Gastroesophageal sphincter (tissue), 3 donors: ENCODE measurements at regions not wholly inside any gene's neighbourhood (a gene's known extent, or its start where the extent isn't known, plus 50 kb on each side); places are given as distances from the start of the nearest gene placed in this dataset.

Experiments used
- POLR2AphosphoS5 ChIP-seq: sonication (generic); formaldehyde crosslinking; IDR thresholded peaks from one replicate; pipeline ENCODE4 v1.6.1; 2017; ENCODE audit warnings: antibody characterized with exemption
- TF ChIP-seq, protein P1 (sequence below), 4 experiments: fragments of 200-600 bp in 2 of 4; fragments of 450-650 bp in 2 of 4; sonication (generic) in 1 of 4; IDR thresholded peaks; one replicate each; pipeline ENCODE4 v1.5.1; 2017 to 2019; ENCODE audit warnings: antibody characterized with exemption in 4 of 4, mild to moderate bottlenecking in 2 of 4, moderate library complexity in 2 of 4

DNA sequence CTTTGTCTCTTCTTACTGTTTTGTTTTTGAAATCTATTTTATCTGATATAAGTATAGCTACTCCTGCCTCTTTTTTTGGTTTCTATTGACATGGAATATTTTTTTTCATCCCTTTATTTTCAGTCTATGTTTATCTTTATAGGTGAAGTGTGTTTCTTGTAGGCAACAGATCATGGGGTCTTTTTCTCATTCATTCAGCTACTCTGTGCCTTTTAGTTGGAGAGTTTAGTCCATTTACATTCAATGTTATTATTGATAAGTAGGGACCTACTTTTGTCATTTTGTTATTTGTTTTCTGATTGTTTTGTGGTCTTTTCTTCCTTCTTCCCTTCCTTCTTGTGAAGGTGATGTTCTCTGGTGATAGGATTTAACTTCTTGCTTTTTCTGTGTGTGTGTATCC, 60.0 kb upstream of the STK39 start:
- TF ChIP-seq POLR2AphosphoS5, result no peak
- TF ChIP-seq, protein P1, sequence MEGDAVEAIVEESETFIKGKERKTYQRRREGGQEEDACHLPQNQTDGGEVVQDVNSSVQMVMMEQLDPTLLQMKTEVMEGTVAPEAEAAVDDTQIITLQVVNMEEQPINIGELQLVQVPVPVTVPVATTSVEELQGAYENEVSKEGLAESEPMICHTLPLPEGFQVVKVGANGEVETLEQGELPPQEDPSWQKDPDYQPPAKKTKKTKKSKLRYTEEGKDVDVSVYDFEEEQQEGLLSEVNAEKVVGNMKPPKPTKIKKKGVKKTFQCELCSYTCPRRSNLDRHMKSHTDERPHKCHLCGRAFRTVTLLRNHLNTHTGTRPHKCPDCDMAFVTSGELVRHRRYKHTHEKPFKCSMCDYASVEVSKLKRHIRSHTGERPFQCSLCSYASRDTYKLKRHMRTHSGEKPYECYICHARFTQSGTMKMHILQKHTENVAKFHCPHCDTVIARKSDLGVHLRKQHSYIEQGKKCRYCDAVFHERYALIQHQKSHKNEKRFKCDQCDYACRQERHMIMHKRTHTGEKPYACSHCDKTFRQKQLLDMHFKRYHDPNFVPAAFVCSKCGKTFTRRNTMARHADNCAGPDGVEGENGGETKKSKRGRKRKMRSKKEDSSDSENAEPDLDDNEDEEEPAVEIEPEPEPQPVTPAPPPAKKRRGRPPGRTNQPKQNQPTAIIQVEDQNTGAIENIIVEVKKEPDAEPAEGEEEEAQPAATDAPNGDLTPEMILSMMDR (IDR thresholded peaks at IDR 0.05), result no peak
